HepG2 (cell line): ENCODE measurements at regions not wholly inside any gene's neighbourhood (a gene's known extent, or its start where the extent isn't known, plus 50 kb on each side); places are given as distances from the start of the nearest gene placed in this dataset.

Experiments
- ATAC-seq: fragments of 200-7000 bp; cut with Tn5 transposase; 3 replicates; pipeline ENCODE4 v1.9.1; 2020; ENCODE audit warnings: mild to moderate bottlenecking, moderate library complexity
- BruUV-seq: library from RNA; stranded (reverse); fragments of 400-500 nt; replicated peaks from 2 replicates; lab custom pipeline; 2021; lab: Mats Ljungman, UMichigan
- CTCF ChIA-PET: fragments of 300-600 bp; formaldehyde crosslinking; extraction: SDS; loops from one replicate; lab custom pipeline; 2021; ENCODE audit warnings: low total read pairs, inconsistent platforms, low intra/inter-chr PET ratio; lab: Yijun Ruan, JAX
- POLR2A ChIA-PET: fragments of 350-600 bp; sonication (Branson Sonifier 250); formaldehyde crosslinking; loops from one replicate; lab custom pipeline; 2020; ENCODE audit warnings: antibody characterized with exemption, inconsistent platforms; lab: Yijun Ruan, JAX
- DNase-seq: peaks from one replicate; pipeline ENCODE4 v3.0.0-alpha.2; 2015; ENCODE audit warnings: low spot score
- FAIRE-seq: peaks from 3 replicates; lab custom pipeline; 2011; peaks lifted over from hg19 to GRCh38; lab: Jason Lieb, UNC
- H2AFZ ChIP-seq: one replicate; pipeline ENCODE4 v1.6.1; 2011; ENCODE audit warnings: low read length, inconsistent platforms
- H3K27ac ChIP-seq: fragments of 300-600 bp; 3 replicates; pipeline ENCODE4 v1.8.0; 2011; ENCODE audit warnings: mixed run types, mild to moderate bottlenecking, mixed read lengths, low read length, inconsistent platforms; ENCODE audit not compliant: insufficient read depth; ENCODE audit errors: extremely low read length
- H3K27me3 ChIP-seq, 2 experiments: fragments of 200-600 bp in 1 of 2; 2 replicates in 1 of 2; 3 replicates in 1 of 2; pipeline versions ENCODE4 v1.6.0 to v1.8.0; 2011; ENCODE audit warnings: low read length in 2 of 2, mild to moderate bottlenecking in 2 of 2, moderate library complexity in 2 of 2, inconsistent platforms in 1 of 2; ENCODE audit not compliant: insufficient read depth in 2 of 2, control insufficient read depth in 1 of 2
- H3K36me3 ChIP-seq, 2 experiments: fragments of 200-600 bp in 1 of 2; replicated peaks in 1 of 2; 2 replicates in 1 of 2; 3 replicates in 1 of 2; pipeline versions ENCODE4 v1.5.1 to v1.8.0; 2011; ENCODE audit warnings: low read length in 2 of 2, inconsistent platforms in 1 of 2; ENCODE audit not compliant: insufficient read depth in 2 of 2, control insufficient read depth in 1 of 2
- H3K4me1 ChIP-seq: 2 replicates; pipeline ENCODE4 v1.5.1; 2012; ENCODE audit warnings: low read length, inconsistent platforms; ENCODE audit not compliant: insufficient read depth
- H3K4me2 ChIP-seq: 2 replicates; pipeline ENCODE4 v1.6.0; 2011; ENCODE audit warnings: low read depth, low read length, inconsistent platforms
- H3K4me3 ChIP-seq, 3 experiments: fragments of 200-600 bp in 1 of 3; sonication (generic), shearing (Covaris generic) in 1 of 3; replicated peaks in 1 of 3; 2 replicates each; pipeline ENCODE4 v1.5.1; 2011 to 2016; ENCODE audit warnings: low read length in 3 of 3, inconsistent platforms in 2 of 3, low read depth in 2 of 3, mild to moderate bottlenecking in 2 of 3, control low read depth in 1 of 3, mixed read lengths in 1 of 3; ENCODE audit not compliant: insufficient read depth in 1 of 3
- H3K79me2 ChIP-seq: one replicate; pipeline ENCODE4 v1.6.1; 2011; ENCODE audit warnings: low read length, inconsistent platforms; ENCODE audit not compliant: insufficient read depth
- H3K9ac ChIP-seq: 2 replicates; pipeline ENCODE4 v1.6.0; 2011; ENCODE audit warnings: mild to moderate bottlenecking, low read depth, low read length, inconsistent platforms; ENCODE audit not compliant: insufficient read depth
- H3K9me3 ChIP-seq: 2 replicates; pipeline ENCODE4 v1.5.1; 2012; ENCODE audit warnings: mild to moderate bottlenecking, low read length
- H4K20me1 ChIP-seq: 2 replicates; pipeline ENCODE4 v1.6.0; 2011; ENCODE audit warnings: inconsistent platforms, mild to moderate bottlenecking, low read length, moderate library complexity; ENCODE audit not compliant: insufficient read depth
- CREB1 ChIP-seq, 2 experiments: fragments of 450-650 bp in 1 of 2; IDR thresholded peaks; 2 replicates each; pipeline ENCODE4 v1.6.1; 2016 to 2017; ENCODE audit warnings: control low read depth in 1 of 2, mild to moderate bottlenecking in 1 of 2, missing compliant biosample characterization in 1 of 2, missing genetic modification characterization in 1 of 2
- FOSL1 ChIP-seq: sonication (generic); formaldehyde crosslinking; IDR thresholded peaks from 2 replicates; pipeline ENCODE4 v1.9.0; 2021; ENCODE audit warnings: missing genetic modification reagents, borderline replicate concordance
- MATR3 ChIP-seq: sonication (generic); formaldehyde crosslinking; IDR thresholded peaks from 2 replicates; pipeline ENCODE4 v1.4.0; 2020; ENCODE audit warnings: missing genetic modification reagents
- ZFAT ChIP-seq: sonication (generic); formaldehyde crosslinking; conservative IDR thresholded peaks from 2 replicates; pipeline ENCODE4 v1.8.1; 2023; ENCODE audit warnings: missing genetic modification reagents, inconsistent platforms
- ZNF296 ChIP-seq: sonication (generic); formaldehyde crosslinking; conservative IDR thresholded peaks from 2 replicates; pipeline ENCODE4 v1.5.0; 2020; ENCODE audit warnings: mild to moderate bottlenecking, missing genetic modification reagents
- ZNF382 ChIP-seq: sonication (generic); formaldehyde crosslinking; IDR thresholded peaks from 2 replicates; pipeline ENCODE4 v1.5.0; 2020; ENCODE audit warnings: missing genetic modification reagents, mild to moderate bottlenecking, borderline replicate concordance
- ZNF446 ChIP-seq: sonication (generic); formaldehyde crosslinking; IDR thresholded peaks from 2 replicates; pipeline ENCODE4 v1.5.0; 2020; ENCODE audit warnings: mild to moderate bottlenecking, missing genetic modification reagents
- WGBS: methylation state at CpG from one replicate; pipeline ENCODE4 v1.1.6; 2017; ENCODE audit warnings: low lambda C conversion rate; 5-methylcytosine and 5-hydroxymethylcytosine counted together
- in situ Hi-C: cut with HindIII; loops from 2 replicates; pipeline ENCODE4 v1.10.0; 2017; ENCODE audit warnings: low pct_unique_long_range_greater_than_20kb; ENCODE audit not compliant: extremely low pct_ligation_motif_present
- intact Hi-C: fragments of 100-400 bp; cut with micrococcal nuclease; formaldehyde crosslinking; loops from one replicate; pipeline ENCODE4 v1.10.0; 2022; ENCODE audit not compliant: unreplicated experiment
- TF ChIP-seq, protein P1 (sequence below): sonication (generic); formaldehyde crosslinking; IDR thresholded peaks from 2 replicates; pipeline ENCODE4 v1.4.0; 2020; ENCODE audit warnings: missing genetic modification reagents

DNA sequence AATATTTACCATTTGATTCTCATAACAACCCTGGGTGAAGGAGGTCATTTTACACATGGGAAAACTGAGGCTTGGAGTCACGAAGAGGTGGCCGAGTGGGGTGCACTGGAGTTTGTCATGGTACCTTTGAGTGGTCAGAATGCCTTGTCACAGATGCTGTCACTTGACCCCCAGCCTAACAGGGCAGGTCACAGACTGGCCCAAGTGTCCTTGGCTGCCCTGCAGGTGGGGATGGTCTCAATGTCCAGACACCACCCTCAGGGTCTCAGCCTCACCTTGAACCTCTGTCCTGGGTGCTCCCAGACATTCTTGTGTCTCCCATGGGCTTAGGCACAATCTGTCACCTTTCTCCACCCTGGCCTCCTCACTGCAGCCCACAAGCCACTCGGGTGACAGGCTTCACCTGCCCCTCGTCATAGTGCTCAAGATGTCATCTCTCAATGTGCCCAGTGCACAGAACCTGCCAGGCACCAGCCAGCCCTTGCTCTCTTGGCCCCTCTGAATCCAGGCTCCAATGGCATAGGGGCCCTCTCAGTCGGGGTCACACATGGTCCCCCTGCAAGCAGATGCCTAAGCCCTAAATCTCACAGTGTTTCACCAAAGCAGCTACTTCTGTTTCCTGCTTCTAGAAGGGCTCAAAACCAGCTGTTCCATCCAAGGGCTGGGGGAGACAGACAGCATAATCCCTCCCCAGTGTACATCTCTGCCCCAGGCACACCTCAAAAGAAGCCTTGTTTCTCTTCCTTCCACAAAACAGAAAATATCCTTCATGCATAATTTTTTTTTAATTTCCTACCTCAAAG is 76.8 kb upstream of the NANOS1 start:
- H3K4me2 ChIP-seq, result no peak overlapping the region
- no peaks in the 10 kb centered on the region for H3K79me2 ChIP-seq
- H3K4me3 ChIP-seq, result no peak overlapping the region
- DNase-seq, result no peak
- H3K27ac ChIP-seq, result no peak overlapping the region
- H3K36me3 ChIP-seq, result no peaks in the 10 kb centered on the region
- FAIRE-seq, result no peak
- BruUV-seq, result no TSS peak
- TF ChIP-seq ZFAT (CRISPR knock-in tag), result no peak
- no peak for TF ChIP-seq FOSL1 (CRISPR knock-in tag)
- TF ChIP-seq, protein P1, sequence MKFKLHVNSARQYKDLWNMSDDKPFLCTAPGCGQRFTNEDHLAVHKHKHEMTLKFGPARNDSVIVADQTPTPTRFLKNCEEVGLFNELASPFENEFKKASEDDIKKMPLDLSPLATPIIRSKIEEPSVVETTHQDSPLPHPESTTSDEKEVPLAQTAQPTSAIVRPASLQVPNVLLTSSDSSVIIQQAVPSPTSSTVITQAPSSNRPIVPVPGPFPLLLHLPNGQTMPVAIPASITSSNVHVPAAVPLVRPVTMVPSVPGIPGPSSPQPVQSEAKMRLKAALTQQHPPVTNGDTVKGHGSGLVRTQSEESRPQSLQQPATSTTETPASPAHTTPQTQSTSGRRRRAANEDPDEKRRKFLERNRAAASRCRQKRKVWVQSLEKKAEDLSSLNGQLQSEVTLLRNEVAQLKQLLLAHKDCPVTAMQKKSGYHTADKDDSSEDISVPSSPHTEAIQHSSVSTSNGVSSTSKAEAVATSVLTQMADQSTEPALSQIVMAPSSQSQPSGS (CRISPR knock-in tag), result no peak
- TF ChIP-seq ZNF382, result no peak
- TF ChIP-seq MATR3 (CRISPR knock-in tag), result no peak
- 0 out of 2 replicates have a peak, but pooled peaks have one; percentile 13 for TF ChIP-seq CREB1 (IDR thresholded peaks at IDR 0.05)
- no peak for TF ChIP-seq CREB1 (CRISPR knock-in tag; IDR thresholded peaks at IDR 0.05)
- no peak for TF ChIP-seq ZNF446 (CRISPR knock-in tag)
- TF ChIP-seq ZNF296 (CRISPR knock-in tag), result no peak
- H3K27me3 ChIP-seq, result no peaks in the 10 kb centered on the region; a peak in 1 of 5 replicates
- H2AFZ ChIP-seq, result no peak overlapping the region
- no peak for ATAC-seq
- POLR2A ChIA-PET, result no interaction called here
- H3K4me1 ChIP-seq, result no peaks in the 10 kb centered on the region
- intact Hi-C loops (no loop called here), in situ Hi-C loops (no loop called here)
- H3K9me3 ChIP-seq, result no peaks in the 10 kb centered on the region
- CTCF ChIA-PET, result no interaction called here
- H4K20me1 ChIP-seq, result no peaks in the 10 kb centered on the region
- 0% methylated on average over 5 of the region's 5 CpGs for WGBS
- H3K9ac ChIP-seq, result no peak overlapping the region
